ENCODE measurements at regions not wholly inside any gene's neighbourhood (a gene's known extent, or its start where the extent isn't known, plus 50 kb on each side); places are given as distances from the start of the nearest gene placed in this dataset.

GRCh38 chr6:69584913-69585729 is 211.7 kb downstream of the LMBRD1 start:
- TF ChIP-seq CREB1 (CRISPR knock-in tag; IDR thresholded peaks at IDR 0.05; ENCODE audit: low read depth) (no peak), EZH2phosphoT487 (IDR thresholded peaks at IDR 0.05; ENCODE audit: unreplicated experiment) (no peak), CTCF (conservative IDR thresholded peaks at IDR 0.05; ENCODE audit: low read depth in 2 of 2) (no peak), EZH2 (IDR thresholded peaks at IDR 0.05; ENCODE audit: low read depth, unreplicated experiment) (no peak), JUNB (IDR thresholded peaks at IDR 0.05; ENCODE audit: unreplicated experiment) (no peak), ETS1 (IDR thresholded peaks at IDR 0.05) (no peak), REST (IDR thresholded peaks at IDR 0.05; ENCODE audit: unreplicated experiment) (no peak)
